ENCODE measurements at regions not wholly inside any gene's neighbourhood (a gene's known extent, or its start where the extent isn't known, plus 50 kb on each side); places are given as distances from the start of the nearest gene placed in this dataset.
"Not testable (repeated sequence)": the region's sequence is repeated elsewhere in the genome, so short reads cannot be mapped to it uniquely, and the experiment has no call there.

DNA sequence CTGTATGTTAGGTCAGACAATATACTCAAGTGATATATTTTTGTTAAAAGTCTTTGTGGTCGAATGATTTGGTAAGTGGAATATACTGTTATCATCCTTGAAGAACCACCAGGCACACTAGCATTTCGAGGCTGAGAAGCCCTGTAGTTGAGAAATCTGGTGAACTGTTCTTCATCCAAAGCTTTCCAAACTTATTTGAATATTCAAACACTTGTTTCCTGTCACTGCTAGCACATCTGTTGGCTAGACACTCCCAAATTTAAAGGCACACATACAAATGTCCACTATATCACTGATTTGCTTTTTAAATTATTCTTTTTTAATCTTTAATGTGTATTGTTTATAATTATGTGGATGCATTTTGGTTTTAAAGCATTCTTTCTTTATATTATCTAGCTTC lies 241.9 kb upstream of the CNTNAP5 start:
- no peak overlapping the region for H3K4me3 ChIP-seq (ENCODE audit: low read length)
- DNase-seq (ENCODE audit: low read depth): no peak

GRCh38 chr2:123785332-123785731 lies 239.8 kb upstream of the CNTNAP5 start:
- TF ChIP-seq, protein P1, sequence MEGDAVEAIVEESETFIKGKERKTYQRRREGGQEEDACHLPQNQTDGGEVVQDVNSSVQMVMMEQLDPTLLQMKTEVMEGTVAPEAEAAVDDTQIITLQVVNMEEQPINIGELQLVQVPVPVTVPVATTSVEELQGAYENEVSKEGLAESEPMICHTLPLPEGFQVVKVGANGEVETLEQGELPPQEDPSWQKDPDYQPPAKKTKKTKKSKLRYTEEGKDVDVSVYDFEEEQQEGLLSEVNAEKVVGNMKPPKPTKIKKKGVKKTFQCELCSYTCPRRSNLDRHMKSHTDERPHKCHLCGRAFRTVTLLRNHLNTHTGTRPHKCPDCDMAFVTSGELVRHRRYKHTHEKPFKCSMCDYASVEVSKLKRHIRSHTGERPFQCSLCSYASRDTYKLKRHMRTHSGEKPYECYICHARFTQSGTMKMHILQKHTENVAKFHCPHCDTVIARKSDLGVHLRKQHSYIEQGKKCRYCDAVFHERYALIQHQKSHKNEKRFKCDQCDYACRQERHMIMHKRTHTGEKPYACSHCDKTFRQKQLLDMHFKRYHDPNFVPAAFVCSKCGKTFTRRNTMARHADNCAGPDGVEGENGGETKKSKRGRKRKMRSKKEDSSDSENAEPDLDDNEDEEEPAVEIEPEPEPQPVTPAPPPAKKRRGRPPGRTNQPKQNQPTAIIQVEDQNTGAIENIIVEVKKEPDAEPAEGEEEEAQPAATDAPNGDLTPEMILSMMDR (conservative IDR thresholded peaks at IDR 0.05; ENCODE audit: low read depth, low read length): no peak
- DNase-seq (ENCODE audit: low read depth): no peak
- no peak overlapping the region for H3K4me3 ChIP-seq (ENCODE audit: low read length)

More for the DNA sequence above, 241.9 kb upstream of the CNTNAP5 start:
- TF ChIP-seq, protein P1 (conservative IDR thresholded peaks at IDR 0.05; ENCODE audit: low read depth, low read length): no peak

DNA sequence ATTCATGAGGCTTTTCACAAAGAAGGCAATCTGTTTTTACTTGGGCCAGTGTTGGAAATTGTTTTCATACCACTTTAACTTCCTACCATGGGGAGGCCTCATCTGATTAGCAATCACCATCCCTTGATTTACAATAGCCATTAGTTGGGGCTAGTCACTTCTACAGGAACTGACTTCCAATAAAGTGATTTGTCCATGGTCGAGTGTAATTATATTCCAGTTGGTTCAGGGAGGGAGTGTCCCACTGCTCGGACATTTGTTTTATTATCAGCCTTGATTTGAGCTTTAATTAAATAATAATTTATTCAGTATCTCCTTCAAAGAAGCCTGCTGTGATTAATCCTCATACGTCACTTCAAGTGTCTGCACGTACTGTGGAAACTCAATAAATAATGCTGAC lies 233.9 kb upstream of the CNTNAP5 start:
- H3K4me3 ChIP-seq (ENCODE audit: low read length): no peak overlapping the region
- TF ChIP-seq, protein P1 (conservative IDR thresholded peaks at IDR 0.05; ENCODE audit: low read depth, low read length): no peak
- no peak for DNase-seq (ENCODE audit: low read depth)

GRCh38 chr2:123791684-123792083 lies 233.4 kb upstream of the CNTNAP5 start:
- H3K4me3 ChIP-seq (ENCODE audit: low read length): no peak overlapping the region
- no peak for DNase-seq (ENCODE audit: low read depth)
- TF ChIP-seq, protein P1 (conservative IDR thresholded peaks at IDR 0.05; ENCODE audit: low read depth, low read length): no peak

DNA sequence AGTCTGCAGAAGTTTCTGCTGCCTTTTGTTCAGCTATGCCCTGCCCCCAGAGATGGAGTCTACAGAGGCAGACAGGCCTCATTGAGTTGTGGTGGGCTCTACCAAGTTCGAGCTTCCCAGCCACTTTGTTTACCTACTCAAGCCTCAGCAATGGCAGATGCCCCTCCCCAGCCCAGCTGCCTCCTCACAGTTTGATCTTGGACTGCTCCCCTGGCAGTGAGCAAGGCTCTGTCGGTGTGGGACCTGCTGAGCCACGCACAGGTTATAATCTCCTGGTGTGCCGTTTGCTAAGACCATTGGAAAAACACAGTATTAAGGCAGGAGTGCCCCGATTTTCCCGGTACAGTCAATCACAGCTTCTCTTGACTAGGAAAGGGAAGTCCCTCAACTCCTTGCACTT lies 221.0 kb upstream of the CNTNAP5 start:
- H3K4me3 ChIP-seq (ENCODE audit: low read length); DNase-seq (ENCODE audit: low read depth): not testable (repeated sequence)

- DNase-seq (ENCODE audit: low read depth); H3K4me3 ChIP-seq (ENCODE audit: low read length): not testable (repeated sequence)
These were observed 219.3 kb upstream of the CNTNAP5 start for GRCh38 chr2:123805746-123806145.

DNA sequence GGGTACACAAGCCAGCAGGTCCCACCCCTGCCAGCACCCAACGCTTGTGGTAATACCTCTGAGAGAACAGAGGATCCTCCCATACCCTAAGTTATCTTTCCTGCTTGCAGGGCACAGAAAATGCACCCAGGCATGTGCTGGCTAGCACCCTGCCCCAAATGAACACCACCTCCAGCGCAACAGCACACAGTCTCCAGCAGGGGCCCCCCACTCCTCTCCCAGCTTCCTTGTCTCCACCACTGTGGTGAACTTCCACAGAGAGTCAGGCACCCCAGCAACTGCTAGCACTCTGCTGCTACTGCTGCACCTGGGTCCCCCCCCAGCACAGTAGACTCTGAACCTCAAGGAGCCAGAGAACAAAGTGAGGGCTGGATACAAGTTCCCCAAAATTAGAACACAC lies 216.8 kb upstream of the CNTNAP5 start:
- TF ChIP-seq, protein P1 (conservative IDR thresholded peaks at IDR 0.05; ENCODE audit: low read depth, low read length): no peak
- no peak for DNase-seq (ENCODE audit: low read depth)
- H3K4me3 ChIP-seq (ENCODE audit: low read length): no peak overlapping the region

- TF ChIP-seq, protein P1 (conservative IDR thresholded peaks at IDR 0.05; ENCODE audit: low read depth, low read length): no peak
- DNase-seq (ENCODE audit: low read depth): no peak
These were observed 213.2 kb upstream of the CNTNAP5 start for GRCh38 chr2:123811846-123812245.

More at GRCh38 chr2:123811846-123812245, 213.2 kb upstream of the CNTNAP5 start:
- no peak overlapping the region for H3K4me3 ChIP-seq (ENCODE audit: low read length)
